ENCODE measurements at regions not wholly inside any gene's neighbourhood (a gene's known extent, or its start where the extent isn't known, plus 50 kb on each side); places are given as distances from the start of the nearest gene placed in this dataset.
"Not testable (repeated sequence)": the region's sequence is repeated elsewhere in the genome, so short reads cannot be mapped to it uniquely, and the experiment has no call there.

GRCh38 chr7:109473172-109473571, 903.5 kb downstream of the DNAJB9 start:
- no peaks in the 10 kb centered on the region for H3K4me1 Mint-ChIP-seq
- Histone ChIP-seq H3K9ac (no peak overlapping the region), H3K9me3 (ENCODE audit: low read depth) (no peaks in the 10 kb centered on the region), H3K36me3 (no peaks in the 10 kb centered on the region), H3F3A (ENCODE audit: low read depth) (no peaks in the 10 kb centered on the region), H3K27ac (no peak overlapping the region), H3K4me3 (no peak overlapping the region), H2AFZ (replicated peaks) (no peak overlapping the region), H3K4me1 (no peaks in the 10 kb centered on the region), H3K27me3 (no peaks in the 10 kb centered on the region), H4K20me1 (ENCODE audit: low read depth) (no peaks in the 10 kb centered on the region), H3K79me2 (ENCODE audit: low read depth) (no peaks in the 10 kb centered on the region), H3K4me2 (no peak overlapping the region)
- H3K27ac Mint-ChIP-seq: no peak overlapping the region
- no peak for TF ChIP-seq EZH2 (IDR thresholded peaks at IDR 0.05)
- no peak for TF ChIP-seq EZH2phosphoT487 (IDR thresholded peaks at IDR 0.05)
- TF ChIP-seq, protein P1, sequence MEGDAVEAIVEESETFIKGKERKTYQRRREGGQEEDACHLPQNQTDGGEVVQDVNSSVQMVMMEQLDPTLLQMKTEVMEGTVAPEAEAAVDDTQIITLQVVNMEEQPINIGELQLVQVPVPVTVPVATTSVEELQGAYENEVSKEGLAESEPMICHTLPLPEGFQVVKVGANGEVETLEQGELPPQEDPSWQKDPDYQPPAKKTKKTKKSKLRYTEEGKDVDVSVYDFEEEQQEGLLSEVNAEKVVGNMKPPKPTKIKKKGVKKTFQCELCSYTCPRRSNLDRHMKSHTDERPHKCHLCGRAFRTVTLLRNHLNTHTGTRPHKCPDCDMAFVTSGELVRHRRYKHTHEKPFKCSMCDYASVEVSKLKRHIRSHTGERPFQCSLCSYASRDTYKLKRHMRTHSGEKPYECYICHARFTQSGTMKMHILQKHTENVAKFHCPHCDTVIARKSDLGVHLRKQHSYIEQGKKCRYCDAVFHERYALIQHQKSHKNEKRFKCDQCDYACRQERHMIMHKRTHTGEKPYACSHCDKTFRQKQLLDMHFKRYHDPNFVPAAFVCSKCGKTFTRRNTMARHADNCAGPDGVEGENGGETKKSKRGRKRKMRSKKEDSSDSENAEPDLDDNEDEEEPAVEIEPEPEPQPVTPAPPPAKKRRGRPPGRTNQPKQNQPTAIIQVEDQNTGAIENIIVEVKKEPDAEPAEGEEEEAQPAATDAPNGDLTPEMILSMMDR (IDR thresholded peaks at IDR 0.05): no peak
- H3K9me3 Mint-ChIP-seq: no peaks in the 10 kb centered on the region
- no peaks in the 10 kb centered on the region for H3K27me3 Mint-ChIP-seq (ENCODE audit: insufficient read depth, low read depth)
- H3K36me3 Mint-ChIP-seq: no peaks in the 10 kb centered on the region
- no peak for DNase-seq (ENCODE audit: low spot score)
- H3K4me3 Mint-ChIP-seq: no peak overlapping the region

- Histone ChIP-seq H3K36me3 (no peaks in the 10 kb centered on the region), H3K27ac (no peak overlapping the region), H2AFZ (replicated peaks) (no peak overlapping the region), H3K4me3 (no peak overlapping the region), H4K20me1 (ENCODE audit: low read depth) (no peaks in the 10 kb centered on the region), H3K27me3 (no peaks in the 10 kb centered on the region), H3K4me2 (no peak overlapping the region), H3K4me1 (no peaks in the 10 kb centered on the region), H3K9ac (no peak overlapping the region), H3K9me3 (ENCODE audit: low read depth) (no peaks in the 10 kb centered on the region), H3K79me2 (ENCODE audit: low read depth) (no peaks in the 10 kb centered on the region), H3F3A (ENCODE audit: low read depth) (no peaks in the 10 kb centered on the region)
- no peak for DNase-seq (ENCODE audit: low spot score)
- Mint-ChIP-seq H3K4me1 (no peaks in the 10 kb centered on the region), H3K4me3 (no peak overlapping the region), H3K9me3 (no peaks in the 10 kb centered on the region), H3K36me3 (no peaks in the 10 kb centered on the region), H3K27me3 (ENCODE audit: insufficient read depth, low read depth) (no peaks in the 10 kb centered on the region), H3K27ac (no peak overlapping the region)
- TF ChIP-seq, protein P1 (IDR thresholded peaks at IDR 0.05): no peak
- TF ChIP-seq EZH2phosphoT487 (IDR thresholded peaks at IDR 0.05): no peak
- no peak for TF ChIP-seq EZH2 (IDR thresholded peaks at IDR 0.05)
These were observed 906.7 kb downstream of the DNAJB9 start for GRCh38 chr7:109476409-109476808.

DNA sequence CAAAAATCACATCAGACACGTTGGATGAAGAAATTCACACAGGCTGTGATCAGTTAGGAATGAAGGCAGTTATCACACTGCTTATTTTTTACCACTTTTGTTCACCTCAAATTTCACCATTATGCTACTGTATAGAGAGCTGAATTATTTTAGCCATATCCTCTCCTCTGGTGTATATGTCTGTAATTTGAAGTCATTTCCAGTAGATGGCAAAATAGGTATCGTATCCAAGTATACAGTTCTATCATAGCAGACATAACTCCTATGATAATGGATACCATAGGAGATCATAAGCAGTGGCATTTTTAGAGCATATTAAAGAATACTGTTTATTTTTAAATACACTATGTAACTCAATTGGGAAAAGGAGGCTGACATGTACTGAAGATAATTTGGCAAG, 909.7 kb downstream of the DNAJB9 start:
- Mint-ChIP-seq H3K27ac (no peak overlapping the region), H3K27me3 (ENCODE audit: insufficient read depth, low read depth) (no peaks in the 10 kb centered on the region), H3K36me3 (no peaks in the 10 kb centered on the region), H3K4me3 (no peak overlapping the region), H3K9me3 (no peaks in the 10 kb centered on the region), H3K4me1 (no peaks in the 10 kb centered on the region)
- no peak for DNase-seq (ENCODE audit: low spot score)
- Histone ChIP-seq H4K20me1 (ENCODE audit: low read depth) (no peaks in the 10 kb centered on the region), H3K4me1 (no peaks in the 10 kb centered on the region), H3K36me3 (no peaks in the 10 kb centered on the region), H3F3A (ENCODE audit: low read depth) (no peaks in the 10 kb centered on the region), H3K4me2 (no peak overlapping the region), H3K79me2 (ENCODE audit: low read depth) (no peaks in the 10 kb centered on the region), H3K9me3 (ENCODE audit: low read depth) (no peaks in the 10 kb centered on the region), H3K27me3 (no peaks in the 10 kb centered on the region), H3K9ac (no peak overlapping the region), H3K4me3 (no peak overlapping the region), H2AFZ (replicated peaks) (no peak overlapping the region), H3K27ac (no peak overlapping the region)
- TF ChIP-seq, protein P1 (IDR thresholded peaks at IDR 0.05): no peak
- TF ChIP-seq EZH2phosphoT487 (IDR thresholded peaks at IDR 0.05) (no peak), EZH2 (IDR thresholded peaks at IDR 0.05) (no peak)

DNA sequence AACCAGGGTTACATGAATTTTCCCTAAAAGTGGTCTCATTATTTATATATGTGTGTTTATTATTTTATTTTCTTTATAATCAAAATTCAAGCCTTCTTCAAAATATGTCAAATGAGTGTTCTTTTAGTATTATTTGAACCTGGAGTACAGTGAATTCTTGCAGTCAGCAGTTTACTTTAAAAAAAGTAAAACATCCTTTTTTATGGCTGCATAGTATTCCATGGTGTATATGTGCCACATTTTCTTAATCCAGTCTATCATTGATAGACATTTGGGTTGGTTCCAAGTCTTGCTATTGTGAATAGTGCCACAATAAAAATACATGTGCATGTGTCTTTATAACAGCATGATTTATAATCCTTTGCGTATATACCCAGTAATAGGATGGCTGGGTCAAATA, 920.9 kb downstream of the DNAJB9 start:
- H3K4me2 ChIP-seq; H3K27me3 ChIP-seq; H3F3A ChIP-seq (ENCODE audit: low read depth); H3K9ac ChIP-seq; H3K27ac Mint-ChIP-seq; H2AFZ ChIP-seq (replicated peaks); H3K9me3 ChIP-seq (ENCODE audit: low read depth); H3K27me3 Mint-ChIP-seq (ENCODE audit: insufficient read depth, low read depth); H3K9me3 Mint-ChIP-seq; DNase-seq (ENCODE audit: low spot score); H3K27ac ChIP-seq; H3K4me3 ChIP-seq; H3K36me3 ChIP-seq; H3K4me1 ChIP-seq; H3K4me1 Mint-ChIP-seq; H4K20me1 ChIP-seq (ENCODE audit: low read depth); H3K4me3 Mint-ChIP-seq; H3K79me2 ChIP-seq (ENCODE audit: low read depth); H3K36me3 Mint-ChIP-seq: not testable (repeated sequence)

Data from neural progenitor cell (in vitro differentiated cells).